Non-pigmented ciliary epithelial cell (primary cell): ENCODE measurements at regions not wholly inside any gene's neighbourhood (a gene's known extent, or its start where the extent isn't known, plus 50 kb on each side); places are given as distances from the start of the nearest gene placed in this dataset.
"Not testable (repeated sequence)": the region's sequence is repeated elsewhere in the genome, so short reads cannot be mapped to it uniquely, and the experiment has no call there.

Source experiments
- DNase-seq: peaks from one replicate; pipeline ENCODE4 v3.0.0-alpha.2; 2010; ENCODE audit warnings: low read depth

DNA sequence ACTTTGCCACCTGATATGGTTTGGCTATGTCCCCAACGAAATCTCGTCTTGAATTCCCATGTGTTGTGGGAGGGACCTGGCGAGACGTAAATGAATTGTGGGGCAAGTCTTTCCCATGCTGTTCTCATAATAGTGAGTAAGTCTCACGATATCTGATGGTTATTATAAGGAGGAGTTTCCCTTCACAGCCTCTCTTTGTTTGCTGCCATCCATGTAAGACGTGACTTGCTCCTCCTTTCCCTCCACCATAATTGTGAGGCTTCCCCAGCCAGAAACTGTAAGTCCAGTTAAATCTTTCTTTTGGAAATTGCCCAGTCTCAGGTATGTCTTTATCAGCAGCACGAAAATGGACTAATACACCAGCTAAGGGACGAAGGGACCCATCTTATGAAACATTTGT, 1303.3 kb downstream of the SUCLG1 start:
- DNase-seq = no peak

DNA sequence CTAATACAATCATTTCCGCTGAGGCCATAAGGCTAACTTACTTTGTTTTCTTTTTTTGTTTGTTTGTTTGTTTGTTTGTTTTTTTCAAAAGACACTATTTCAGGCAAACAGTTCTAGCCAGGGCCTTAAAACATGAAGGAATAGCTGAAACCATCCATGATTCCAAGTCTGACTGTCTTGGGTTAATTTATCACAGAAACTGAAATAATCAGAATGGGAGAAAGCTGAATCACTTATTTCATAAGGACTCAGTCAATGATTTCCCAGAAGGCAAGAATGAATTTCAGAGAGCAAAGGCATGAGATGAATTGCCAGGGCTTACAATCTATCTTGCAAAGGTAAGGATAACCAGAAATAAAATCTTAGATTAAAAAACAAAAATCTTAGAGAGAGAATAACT, 1315.1 kb downstream of the SUCLG1 start:
- DNase-seq = no peak

DNA sequence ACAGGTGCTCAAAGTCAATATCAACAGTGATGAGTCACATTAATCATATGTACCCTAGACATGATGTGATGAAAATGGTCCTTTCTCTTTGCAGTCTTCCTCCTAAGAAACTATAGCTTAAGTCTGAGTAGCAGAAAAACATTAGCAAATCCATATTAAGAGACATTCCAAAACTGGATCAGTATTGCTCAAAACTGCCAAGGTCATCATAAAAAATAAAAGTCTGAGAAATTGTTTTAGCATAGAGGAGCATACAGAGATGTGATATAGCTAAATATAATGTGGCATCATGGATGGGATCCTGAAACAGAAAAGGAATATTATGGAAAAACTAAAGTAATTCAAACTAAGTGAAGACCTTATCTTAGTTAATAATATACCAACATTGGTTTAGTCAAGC, 1316.1 kb downstream of the SUCLG1 start:
- DNase-seq = no peak

DNA sequence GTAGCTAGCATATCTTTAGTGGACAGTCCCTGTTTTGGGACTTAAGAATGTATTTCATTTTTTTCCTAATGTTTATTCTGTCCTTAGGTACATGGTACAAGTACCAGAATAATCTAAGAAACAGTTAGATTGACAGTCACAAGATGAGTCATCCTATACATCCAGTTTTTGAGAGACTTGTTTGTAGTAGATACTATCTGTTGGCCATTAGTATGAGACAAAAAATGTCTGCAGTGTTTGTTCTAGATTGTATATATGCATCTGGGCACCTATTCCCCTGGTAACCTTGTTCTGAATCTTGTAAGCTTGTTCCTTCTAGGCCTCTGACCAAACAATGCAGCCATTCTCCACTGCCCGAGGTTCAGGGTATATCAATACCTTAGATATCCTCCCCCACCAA, 1343.5 kb downstream of the SUCLG1 start:
- DNase-seq = no peak

DNA sequence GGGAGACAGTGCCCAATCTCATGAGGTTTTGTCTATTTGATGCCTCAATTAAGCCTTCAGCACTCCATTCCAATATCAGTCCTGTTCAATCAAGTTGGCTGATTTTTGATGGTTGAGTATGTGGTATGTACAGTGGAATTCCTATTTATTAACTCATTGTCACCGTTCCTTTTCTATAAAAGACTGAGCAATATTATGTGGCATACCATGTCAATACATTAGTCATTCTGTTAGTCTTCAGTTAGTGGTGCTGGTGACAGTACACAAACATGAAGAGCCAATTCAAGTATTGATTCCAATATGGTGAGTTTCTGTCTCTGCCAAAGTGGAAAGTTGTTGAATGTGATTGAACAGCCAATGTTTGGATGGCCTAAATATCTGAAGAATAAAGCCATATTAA, 1343.9 kb downstream of the SUCLG1 start:
- no peak for DNase-seq

DNA sequence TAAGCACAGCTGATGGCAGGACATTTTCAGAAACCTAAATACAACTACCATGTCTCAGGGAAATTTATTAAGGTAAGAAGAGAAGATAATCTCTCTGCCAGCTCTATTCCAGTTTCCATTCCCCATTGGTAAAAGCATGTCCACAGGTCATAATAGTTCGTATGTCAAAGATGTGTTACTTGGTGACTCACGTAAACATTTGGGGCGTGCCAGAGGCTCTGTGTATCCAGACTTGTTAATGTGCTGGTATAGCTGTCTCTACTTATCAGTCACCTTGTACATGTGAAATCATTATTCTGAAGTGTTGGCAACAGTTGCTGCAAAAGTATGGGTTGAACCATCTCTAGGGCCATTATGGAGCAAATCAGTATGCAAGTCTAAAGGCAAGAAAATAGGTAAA, 1345.1 kb downstream of the SUCLG1 start:
- DNase-seq = no peak

DNA sequence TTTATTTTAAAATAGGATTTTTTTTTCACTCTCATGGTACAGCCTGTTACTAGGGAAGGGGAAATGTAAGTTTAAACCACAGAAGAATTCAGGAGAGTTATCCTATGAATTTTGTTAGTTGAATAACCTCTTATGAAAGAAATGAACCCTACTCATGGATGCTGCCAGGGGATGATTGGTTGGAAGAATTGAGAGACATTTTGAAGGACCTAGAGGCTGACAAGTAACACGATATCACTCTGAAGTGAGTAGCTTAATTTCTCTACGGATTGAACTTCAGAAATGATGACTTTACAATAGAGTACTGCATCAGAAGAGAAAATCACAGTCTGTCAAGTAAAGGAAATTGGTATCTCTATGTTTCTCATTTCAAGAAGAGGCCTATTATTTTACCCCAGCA, 1346.2 kb downstream of the SUCLG1 start:
- DNase-seq = no peak

DNA sequence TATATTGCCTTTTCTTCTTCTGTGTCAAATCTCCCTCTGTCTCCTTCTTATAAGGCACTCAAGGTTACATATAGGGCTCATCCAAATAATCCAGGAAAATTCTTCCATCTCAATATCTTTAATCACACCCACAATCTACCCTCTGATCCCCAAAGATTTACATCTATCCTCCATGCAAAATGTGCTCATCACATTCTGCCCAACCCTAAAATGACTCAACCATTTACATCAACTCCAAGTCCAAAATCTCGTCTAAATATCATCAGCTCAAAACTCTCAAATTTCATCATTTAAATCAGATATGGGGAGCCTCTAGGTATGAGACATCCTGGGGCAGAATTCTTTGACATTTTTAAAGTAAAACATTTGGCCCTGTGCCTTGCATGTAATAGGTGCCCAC, 1349.8 kb downstream of the SUCLG1 start:
- no peak for DNase-seq

DNA sequence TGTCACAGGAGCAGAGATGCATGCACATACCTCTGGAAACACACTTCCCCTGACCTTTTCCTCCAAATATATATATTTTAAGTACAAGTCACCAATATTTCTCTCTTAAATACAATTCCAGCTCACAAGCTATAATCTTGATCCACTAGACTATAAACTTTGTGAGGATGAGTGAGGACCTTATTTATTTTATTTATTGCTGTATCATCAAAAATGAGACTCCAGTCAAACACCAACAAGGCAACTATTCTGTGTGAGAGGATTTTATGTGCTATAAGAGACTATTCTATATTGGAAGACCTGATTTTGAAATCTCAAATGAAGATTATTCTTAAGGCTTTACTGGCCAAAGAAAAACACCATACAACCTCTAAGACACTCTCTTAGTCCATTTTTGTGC, 1352.2 kb downstream of the SUCLG1 start:
- DNase-seq = no peak

DNA sequence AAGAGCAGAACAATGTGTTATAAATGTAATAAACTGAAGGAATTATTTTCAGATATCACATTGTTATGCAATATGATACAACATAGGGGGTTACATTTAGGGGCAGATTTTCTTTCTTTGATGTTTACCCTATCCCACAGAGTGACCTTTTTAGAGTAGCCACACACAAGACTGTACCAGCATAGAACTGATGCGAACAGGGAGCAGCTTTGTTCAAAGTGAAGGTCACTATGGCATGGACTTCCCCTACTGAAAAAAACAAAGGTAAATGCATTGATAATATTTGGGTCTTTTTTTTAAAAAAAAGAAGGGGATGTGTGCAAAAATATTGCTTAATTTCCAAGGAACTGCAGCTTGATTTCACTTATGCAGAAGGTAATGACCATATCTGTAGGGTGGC, 1354.9 kb downstream of the SUCLG1 start:
- no peak for DNase-seq

DNA sequence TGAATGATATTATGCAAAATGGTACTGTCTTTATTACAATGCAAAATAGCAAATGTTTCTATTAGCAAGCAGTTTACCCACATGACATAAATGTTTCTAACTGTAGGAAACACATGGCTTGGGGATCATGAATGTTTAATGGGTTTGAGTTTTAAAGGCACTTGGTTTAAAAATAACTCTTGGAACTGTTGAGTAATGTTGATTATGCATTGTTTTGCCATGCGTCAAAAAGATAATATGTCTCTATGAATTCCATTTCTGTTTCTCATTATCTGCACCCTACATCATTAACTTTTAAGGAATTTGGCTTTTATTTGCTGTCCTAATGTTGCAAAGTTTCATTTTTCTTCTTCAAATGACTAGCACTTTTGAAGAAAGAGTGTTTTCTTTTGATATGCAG, 1355.5 kb downstream of the SUCLG1 start:
- peak; percentile 61 for DNase-seq

DNA sequence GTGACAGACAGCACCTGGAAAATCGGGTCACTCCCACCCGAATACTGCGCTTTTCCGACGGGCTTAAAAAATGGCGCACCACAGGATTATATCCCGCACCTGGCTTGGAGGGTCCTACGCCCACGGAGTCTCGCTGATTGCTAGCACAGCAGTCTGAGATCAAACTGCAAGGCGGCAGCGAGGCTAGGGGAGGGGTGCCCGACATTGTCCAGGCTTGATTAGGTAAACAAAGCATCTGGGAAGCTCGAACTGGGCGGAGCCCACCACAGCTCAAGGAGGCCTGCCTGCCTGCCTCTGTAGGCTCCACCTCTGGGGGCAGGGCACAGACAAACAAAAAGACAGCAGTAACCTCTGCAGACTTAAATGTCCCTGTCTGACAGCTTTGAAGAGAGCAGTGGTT, 1370.0 kb downstream of the SUCLG1 start:
- DNase-seq = not testable (repeated sequence)

DNA sequence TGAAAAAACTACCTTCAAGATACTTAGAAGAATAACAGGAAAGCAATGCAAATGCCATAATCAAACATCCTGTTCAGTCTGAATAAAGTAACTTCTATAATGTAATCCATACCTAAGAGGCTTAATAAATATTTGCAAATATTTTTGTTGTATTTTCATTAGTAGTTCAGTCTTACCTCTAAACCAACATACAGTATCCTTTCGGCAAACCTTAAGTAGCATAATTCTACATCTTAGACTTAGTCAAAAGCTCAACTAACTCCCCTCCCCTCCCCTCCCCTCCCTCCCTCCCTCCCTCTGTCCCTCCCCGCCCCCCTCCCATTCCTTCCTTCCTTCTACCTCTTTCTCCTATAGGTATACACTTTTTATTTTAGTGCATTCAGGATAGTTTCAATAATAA, 1373.2 kb downstream of the SUCLG1 start:
- DNase-seq = no peak

DNA sequence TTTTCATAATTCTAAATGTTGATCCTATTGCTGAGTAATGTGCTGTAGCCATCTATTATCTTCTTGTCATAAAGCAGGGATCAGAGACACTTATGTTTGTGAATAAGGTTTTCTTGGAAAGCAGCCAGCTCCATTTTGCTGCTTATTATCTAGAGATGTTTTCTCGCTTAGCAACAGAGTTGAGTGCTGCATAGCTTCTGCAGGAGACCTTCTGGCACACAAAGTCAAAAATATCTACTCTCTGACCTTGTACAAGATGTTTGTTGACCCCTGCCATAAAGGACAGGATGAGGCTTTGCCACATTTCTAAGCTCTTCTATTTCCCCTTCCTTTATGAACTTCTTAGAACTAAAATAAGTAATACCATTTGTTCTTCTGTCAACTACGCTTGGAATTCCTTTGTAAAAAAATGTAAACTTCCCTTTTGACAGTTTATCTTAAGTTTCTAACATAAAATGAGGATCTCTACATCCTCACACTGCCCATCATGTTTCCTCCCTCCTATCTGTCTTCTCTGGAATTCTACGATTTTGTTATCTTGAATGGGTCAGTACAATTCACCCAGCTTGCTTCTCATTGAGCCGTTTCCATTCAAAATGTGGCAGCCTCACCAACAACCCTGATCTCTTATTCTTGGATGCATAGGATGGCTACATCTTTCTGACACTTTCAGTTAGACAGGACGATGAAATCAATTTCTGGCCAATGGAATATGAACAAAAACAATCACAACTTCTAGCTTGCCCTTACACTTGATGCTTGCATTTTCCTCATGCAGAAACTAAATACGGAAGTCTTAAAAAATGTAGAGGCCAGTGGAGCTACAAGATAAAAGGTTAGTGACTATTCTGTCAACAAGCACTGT, 1377.0 kb downstream of the SUCLG1 start:
- no peak for DNase-seq

DNA sequence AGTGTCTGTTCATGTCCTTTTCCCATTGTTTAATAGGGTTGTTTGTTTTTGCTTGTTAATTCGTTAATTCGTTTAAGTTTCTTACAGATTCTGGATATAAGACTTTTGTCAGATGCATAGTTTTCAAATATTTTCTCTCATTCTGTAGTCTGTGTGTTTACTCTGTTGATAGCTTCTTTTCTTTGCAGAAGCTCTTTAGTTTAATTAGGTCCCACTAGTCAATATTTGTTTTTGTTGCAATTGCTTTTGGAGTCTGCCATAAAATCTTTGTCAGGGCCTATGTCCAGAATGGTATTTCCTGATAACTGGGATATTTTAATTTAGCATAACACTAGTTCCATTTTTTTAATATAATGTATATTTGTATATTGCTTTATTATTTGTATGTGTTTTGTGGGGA, 1380.1 kb downstream of the SUCLG1 start:
- no peak for DNase-seq

DNA sequence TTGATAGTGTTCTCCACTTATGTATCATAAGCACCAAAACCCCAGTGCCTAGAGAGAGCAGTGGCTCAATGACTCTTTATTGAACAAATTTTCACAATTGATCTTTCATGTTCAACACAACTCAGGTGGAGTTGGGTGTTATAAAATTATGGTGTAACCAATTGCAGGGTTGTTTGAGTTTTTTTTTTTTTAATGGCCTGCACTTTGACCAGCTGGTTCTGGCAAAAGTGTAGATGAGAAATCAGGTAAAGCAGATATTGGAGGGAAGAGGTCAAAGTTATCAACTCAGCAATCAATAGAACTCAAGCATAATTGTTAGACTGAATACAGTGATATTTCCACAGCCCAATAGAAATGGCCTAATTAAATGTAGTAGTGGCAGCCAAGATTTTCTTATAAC, 1386.3 kb downstream of the SUCLG1 start:
- no peak for DNase-seq

DNA sequence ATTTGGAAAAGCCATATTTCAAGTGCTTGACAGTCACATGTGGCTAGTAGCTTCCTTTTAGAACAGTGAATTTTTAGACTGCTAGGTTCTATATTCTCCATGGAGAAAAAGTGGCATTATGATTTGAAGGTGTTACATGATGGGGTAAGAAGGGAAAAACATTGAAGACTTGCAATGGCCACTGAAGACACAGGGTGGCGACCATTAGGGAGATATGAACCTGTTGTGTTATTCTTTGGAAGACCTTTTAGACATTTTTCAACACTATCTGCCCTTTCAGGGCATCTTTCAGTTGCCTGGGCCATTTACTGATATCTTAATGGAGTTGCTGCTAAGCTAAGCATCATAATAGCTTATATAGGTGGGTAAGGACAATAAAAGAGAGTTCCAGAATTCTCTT, 1387.2 kb downstream of the SUCLG1 start:
- no peak for DNase-seq

DNA sequence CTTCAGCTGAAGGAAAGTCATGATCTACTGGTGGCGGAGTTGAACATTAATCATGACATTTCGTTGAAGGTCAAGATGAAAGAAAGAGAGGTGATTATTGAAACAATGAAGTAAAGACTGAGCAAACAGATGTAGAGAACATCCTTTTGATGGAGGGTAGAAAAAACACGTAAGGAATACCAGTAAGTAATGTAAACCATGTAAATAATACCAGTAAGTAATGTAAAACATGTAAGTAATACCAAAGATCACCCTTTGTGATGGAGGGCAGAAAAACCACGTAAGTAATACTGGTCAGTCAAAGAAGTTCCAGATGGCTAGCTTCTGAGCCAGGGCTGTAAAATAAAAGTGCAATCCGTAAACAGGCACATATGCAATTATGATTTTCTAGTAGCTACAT, 1387.7 kb downstream of the SUCLG1 start:
- no peak for DNase-seq

DNA sequence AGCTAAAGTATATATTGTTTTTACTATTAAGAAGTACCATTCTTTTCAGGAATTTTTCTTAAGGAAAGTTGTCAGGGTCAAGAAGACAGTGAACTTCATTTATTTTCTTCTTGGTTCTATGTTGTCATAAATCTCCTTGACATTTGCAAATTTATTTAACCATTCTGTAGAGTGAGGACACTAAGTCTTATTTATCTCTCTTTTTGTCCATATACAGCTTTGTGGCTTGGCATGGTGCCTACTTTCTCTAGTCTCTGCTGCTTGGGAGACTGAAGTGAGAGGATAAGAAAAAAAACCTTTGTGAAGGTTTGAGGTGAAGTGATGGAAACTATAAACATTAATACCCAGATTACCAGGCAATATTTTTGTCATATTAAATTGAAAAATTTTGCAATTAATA, 1389.4 kb downstream of the SUCLG1 start:
- DNase-seq = no peak

DNA sequence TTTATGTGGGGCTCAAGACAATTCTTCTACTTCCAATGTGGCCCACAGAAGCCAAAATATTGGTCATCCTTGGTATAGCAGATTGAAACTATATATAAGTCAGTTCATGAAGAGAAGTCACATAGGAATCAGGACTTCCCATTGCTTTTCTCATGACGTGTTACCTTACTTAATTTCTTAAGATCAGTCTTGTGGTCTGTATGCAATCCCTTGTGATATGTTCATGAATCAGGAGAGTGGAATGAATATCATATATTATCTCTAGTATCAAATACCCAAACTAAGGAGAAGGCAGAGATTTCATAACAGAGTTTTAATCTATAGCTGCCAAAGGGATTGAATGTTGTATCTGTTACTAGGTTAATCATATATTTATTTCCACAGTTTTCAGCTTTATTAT, 1390.4 kb downstream of the SUCLG1 start:
- DNase-seq = no peak

DNA sequence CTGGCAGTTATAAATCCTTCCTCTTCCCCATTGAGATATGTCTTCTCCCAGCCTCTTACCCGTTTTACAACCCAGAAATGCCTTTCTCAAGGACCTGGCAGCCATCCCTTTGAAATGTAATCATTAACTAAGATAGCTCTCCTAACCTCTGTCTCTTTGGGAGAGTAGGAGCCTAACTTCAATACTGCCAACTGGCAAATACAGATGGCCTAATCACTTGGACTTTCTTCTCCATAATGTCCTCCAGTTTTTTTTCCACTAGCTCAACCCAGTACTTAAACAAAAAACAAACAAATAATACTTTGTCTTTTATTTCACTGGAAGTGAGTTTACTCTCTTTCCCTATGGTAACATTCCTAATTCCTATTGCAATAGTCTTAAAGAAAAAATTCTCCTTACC, 1391.1 kb downstream of the SUCLG1 start:
- DNase-seq = no peak

DNA sequence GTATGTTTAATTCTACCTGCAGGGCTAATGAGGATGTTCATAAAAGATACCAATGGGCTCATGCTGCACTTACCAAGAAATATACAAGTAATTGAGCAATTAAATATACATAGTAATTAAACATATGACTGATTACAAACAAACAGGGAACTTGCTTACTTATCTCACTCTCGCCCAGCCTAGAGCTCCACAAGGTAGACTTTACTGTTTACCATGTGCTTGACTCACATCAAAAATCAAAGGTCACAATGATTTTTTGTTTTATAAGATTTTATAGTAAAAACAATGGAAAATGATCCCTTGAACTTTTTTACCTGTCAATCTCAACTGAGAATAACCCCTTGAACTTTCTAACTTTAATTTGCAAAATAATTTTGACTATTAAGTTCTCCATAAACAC, 1395.1 kb downstream of the SUCLG1 start:
- no peak for DNase-seq

DNA sequence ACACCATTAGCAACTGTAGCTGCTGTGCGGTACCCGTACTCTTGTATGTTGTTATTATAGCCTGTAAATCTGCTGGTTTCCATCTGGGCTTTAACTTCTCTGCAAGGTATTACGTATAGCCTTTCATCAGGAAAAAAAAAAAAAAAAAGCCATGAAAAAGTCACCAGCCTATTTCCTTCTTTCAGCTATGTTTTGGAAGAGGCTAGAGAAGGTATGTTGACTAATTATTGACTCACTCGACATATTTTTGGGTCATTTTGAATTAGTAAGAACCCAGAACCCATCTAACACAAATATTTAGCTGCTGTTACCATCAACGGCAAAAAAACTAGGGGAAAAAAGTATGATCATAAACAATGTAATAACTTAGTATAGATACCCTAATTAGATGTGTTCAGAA, 1395.6 kb downstream of the SUCLG1 start:
- no peak for DNase-seq

DNA sequence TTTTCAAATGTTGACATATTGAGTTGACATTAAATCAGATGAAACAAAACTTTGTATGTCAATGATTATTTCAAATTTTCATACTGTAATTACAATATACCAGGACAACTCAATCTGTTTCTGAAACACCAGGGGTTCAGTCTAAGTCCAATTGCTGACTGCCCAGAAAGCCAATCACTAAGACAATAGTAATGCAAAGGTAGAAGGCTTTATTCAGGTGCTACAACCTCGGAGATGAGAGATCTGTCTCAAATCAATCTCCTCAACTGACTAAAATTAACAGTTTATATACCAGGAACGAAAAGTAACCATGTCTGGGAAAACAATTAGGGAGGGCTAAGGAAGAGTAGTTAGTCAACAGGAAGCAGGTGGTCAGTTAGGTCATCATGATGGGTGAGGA, 1400.4 kb downstream of the SUCLG1 start:
- DNase-seq = no peak
